K562 (cell line): ENCODE measurements at regions not wholly inside any gene's neighbourhood (a gene's known extent, or its start where the extent isn't known, plus 50 kb on each side); places are given as distances from the start of the nearest gene placed in this dataset.

Source experiments
- ATF4 ChIP-seq: fragments of 450-650 bp; formaldehyde crosslinking; IDR thresholded peaks from 2 replicates; pipeline ENCODE4 v1.4.0; 2022; ENCODE audit warnings: mild to moderate bottlenecking, moderate library complexity
- CBX3 ChIP-seq, 2 experiments: IDR thresholded peaks; 1 replicate in 1 of 2; 2 replicates in 1 of 2; pipeline ENCODE4 v1.6.1; 2012; ENCODE audit warnings: inconsistent platforms in 2 of 2, low read length in 2 of 2, borderline replicate concordance in 1 of 2, control low read depth in 1 of 2
- CC2D1A ChIP-seq: fragments of 450-650 bp; IDR thresholded peaks from 2 replicates; pipeline ENCODE4 v1.6.1; 2017; ENCODE audit warnings: mild to moderate bottlenecking
- DACH1 ChIP-seq: fragments of 450-650 bp; IDR thresholded peaks from 2 replicates; pipeline ENCODE4 v1.6.1; 2018; ENCODE audit not compliant: partially characterized antibody
- NFATC3 ChIP-seq: fragments of 450-650 bp; IDR thresholded peaks from 2 replicates; pipeline ENCODE4 v1.6.1; 2017; ENCODE audit warnings: mild to moderate bottlenecking
- POLR2H ChIP-seq: IDR thresholded peaks from 2 replicates; pipeline ENCODE4 v1.6.1; 2016; ENCODE audit warnings: missing genetic modification characterization, low read depth, mild to moderate bottlenecking, control low read depth, missing compliant biosample characterization, moderate library complexity
- PTTG1 ChIP-seq: fragments of 450-650 bp; IDR thresholded peaks from 2 replicates; pipeline ENCODE4 v1.6.1; 2016; ENCODE audit warnings: low read depth, mild to moderate bottlenecking, missing genetic modification characterization, missing compliant biosample characterization
- RFX7 ChIP-seq: fragments of 250-450 bp; sonication (Bioruptor Pico); IDR thresholded peaks from 2 replicates; pipeline ENCODE4 v1.5.1; 2021; ENCODE audit warnings: mild to moderate bottlenecking
- SRSF3 ChIP-seq: fragments of 200-400 bp; formaldehyde crosslinking; IDR thresholded peaks from 2 replicates; pipeline ENCODE4 v1.6.1; 2016; ENCODE audit warnings: mild to moderate bottlenecking, low read length, moderate library complexity; ENCODE audit not compliant: insufficient read depth
- TARDBP ChIP-seq: fragments of 450-650 bp; IDR thresholded peaks from 2 replicates; pipeline ENCODE4 v1.6.1; 2016
- ZC3H11A ChIP-seq: IDR thresholded peaks from 2 replicates; pipeline ENCODE4 v1.6.1; 2012; ENCODE audit warnings: low read depth, low read length, improper control_type of control experiment
- ZNF24 ChIP-seq: fragments of 450-650 bp; IDR thresholded peaks from 2 replicates; pipeline ENCODE4 v1.6.1; 2016
- ZNF347 ChIP-seq: fragments of 450-650 bp; formaldehyde crosslinking; IDR thresholded peaks from 2 replicates; pipeline ENCODE4 v1.4.0; 2020; ENCODE audit warnings: low read depth, mild to moderate bottlenecking, moderate library complexity
- TF ChIP-seq, protein P1 (sequence below): fragments of 450-650 bp; IDR thresholded peaks from 2 replicates; pipeline ENCODE4 v1.6.1; 2016
- TF ChIP-seq, protein P2 (sequence below): fragments of 450-650 bp; IDR thresholded peaks from 2 replicates; pipeline ENCODE4 v1.6.1; 2016; ENCODE audit warnings: mild to moderate bottlenecking, moderate library complexity
- TF ChIP-seq, protein P3 (sequence below): sonication (generic); formaldehyde crosslinking; IDR thresholded peaks from 2 replicates; pipeline ENCODE4 v1.8.1; 2023; ENCODE audit warnings: mild to moderate bottlenecking, missing genetic modification reagents

- peak; percentile 21; the same call in 1 of the 2 replicates for TF ChIP-seq ATF4 (CRISPR knock-in tag)
- peak; percentile 55; the same call in 1 of the 2 replicates for TF ChIP-seq CC2D1A
- no peak for TF ChIP-seq NFATC3
- no peak for TF ChIP-seq ZNF24
- no peak for TF ChIP-seq ZNF347 (CRISPR knock-in tag)
- 0 out of 2 replicates have a peak, but pooled peaks have one; percentile 1 for TF ChIP-seq PTTG1 (tag)
- TF ChIP-seq TARDBP, result no peak
- TF ChIP-seq POLR2H (tag), result no peak
- no peak for TF ChIP-seq DACH1
- TF ChIP-seq, protein P1, sequence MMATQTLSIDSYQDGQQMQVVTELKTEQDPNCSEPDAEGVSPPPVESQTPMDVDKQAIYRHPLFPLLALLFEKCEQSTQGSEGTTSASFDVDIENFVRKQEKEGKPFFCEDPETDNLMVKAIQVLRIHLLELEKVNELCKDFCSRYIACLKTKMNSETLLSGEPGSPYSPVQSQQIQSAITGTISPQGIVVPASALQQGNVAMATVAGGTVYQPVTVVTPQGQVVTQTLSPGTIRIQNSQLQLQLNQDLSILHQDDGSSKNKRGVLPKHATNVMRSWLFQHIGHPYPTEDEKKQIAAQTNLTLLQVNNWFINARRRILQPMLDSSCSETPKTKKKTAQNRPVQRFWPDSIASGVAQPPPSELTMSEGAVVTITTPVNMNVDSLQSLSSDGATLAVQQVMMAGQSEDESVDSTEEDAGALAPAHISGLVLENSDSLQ, result 0 out of 2 replicates have a peak, but pooled peaks have one; percentile 43
- TF ChIP-seq, protein P2, sequence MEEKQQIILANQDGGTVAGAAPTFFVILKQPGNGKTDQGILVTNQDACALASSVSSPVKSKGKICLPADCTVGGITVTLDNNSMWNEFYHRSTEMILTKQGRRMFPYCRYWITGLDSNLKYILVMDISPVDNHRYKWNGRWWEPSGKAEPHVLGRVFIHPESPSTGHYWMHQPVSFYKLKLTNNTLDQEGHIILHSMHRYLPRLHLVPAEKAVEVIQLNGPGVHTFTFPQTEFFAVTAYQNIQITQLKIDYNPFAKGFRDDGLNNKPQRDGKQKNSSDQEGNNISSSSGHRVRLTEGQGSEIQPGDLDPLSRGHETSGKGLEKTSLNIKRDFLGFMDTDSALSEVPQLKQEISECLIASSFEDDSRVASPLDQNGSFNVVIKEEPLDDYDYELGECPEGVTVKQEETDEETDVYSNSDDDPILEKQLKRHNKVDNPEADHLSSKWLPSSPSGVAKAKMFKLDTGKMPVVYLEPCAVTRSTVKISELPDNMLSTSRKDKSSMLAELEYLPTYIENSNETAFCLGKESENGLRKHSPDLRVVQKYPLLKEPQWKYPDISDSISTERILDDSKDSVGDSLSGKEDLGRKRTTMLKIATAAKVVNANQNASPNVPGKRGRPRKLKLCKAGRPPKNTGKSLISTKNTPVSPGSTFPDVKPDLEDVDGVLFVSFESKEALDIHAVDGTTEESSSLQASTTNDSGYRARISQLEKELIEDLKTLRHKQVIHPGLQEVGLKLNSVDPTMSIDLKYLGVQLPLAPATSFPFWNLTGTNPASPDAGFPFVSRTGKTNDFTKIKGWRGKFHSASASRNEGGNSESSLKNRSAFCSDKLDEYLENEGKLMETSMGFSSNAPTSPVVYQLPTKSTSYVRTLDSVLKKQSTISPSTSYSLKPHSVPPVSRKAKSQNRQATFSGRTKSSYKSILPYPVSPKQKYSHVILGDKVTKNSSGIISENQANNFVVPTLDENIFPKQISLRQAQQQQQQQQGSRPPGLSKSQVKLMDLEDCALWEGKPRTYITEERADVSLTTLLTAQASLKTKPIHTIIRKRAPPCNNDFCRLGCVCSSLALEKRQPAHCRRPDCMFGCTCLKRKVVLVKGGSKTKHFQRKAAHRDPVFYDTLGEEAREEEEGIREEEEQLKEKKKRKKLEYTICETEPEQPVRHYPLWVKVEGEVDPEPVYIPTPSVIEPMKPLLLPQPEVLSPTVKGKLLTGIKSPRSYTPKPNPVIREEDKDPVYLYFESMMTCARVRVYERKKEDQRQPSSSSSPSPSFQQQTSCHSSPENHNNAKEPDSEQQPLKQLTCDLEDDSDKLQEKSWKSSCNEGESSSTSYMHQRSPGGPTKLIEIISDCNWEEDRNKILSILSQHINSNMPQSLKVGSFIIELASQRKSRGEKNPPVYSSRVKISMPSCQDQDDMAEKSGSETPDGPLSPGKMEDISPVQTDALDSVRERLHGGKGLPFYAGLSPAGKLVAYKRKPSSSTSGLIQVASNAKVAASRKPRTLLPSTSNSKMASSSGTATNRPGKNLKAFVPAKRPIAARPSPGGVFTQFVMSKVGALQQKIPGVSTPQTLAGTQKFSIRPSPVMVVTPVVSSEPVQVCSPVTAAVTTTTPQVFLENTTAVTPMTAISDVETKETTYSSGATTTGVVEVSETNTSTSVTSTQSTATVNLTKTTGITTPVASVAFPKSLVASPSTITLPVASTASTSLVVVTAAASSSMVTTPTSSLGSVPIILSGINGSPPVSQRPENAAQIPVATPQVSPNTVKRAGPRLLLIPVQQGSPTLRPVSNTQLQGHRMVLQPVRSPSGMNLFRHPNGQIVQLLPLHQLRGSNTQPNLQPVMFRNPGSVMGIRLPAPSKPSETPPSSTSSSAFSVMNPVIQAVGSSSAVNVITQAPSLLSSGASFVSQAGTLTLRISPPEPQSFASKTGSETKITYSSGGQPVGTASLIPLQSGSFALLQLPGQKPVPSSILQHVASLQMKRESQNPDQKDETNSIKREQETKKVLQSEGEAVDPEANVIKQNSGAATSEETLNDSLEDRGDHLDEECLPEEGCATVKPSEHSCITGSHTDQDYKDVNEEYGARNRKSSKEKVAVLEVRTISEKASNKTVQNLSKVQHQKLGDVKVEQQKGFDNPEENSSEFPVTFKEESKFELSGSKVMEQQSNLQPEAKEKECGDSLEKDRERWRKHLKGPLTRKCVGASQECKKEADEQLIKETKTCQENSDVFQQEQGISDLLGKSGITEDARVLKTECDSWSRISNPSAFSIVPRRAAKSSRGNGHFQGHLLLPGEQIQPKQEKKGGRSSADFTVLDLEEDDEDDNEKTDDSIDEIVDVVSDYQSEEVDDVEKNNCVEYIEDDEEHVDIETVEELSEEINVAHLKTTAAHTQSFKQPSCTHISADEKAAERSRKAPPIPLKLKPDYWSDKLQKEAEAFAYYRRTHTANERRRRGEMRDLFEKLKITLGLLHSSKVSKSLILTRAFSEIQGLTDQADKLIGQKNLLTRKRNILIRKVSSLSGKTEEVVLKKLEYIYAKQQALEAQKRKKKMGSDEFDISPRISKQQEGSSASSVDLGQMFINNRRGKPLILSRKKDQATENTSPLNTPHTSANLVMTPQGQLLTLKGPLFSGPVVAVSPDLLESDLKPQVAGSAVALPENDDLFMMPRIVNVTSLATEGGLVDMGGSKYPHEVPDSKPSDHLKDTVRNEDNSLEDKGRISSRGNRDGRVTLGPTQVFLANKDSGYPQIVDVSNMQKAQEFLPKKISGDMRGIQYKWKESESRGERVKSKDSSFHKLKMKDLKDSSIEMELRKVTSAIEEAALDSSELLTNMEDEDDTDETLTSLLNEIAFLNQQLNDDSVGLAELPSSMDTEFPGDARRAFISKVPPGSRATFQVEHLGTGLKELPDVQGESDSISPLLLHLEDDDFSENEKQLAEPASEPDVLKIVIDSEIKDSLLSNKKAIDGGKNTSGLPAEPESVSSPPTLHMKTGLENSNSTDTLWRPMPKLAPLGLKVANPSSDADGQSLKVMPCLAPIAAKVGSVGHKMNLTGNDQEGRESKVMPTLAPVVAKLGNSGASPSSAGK, result no peak
- no peak for TF ChIP-seq ZC3H11A
- TF ChIP-seq SRSF3, result no peak
- no peak for TF ChIP-seq RFX7 (CRISPR knock-in tag)
- TF ChIP-seq, protein P3, sequence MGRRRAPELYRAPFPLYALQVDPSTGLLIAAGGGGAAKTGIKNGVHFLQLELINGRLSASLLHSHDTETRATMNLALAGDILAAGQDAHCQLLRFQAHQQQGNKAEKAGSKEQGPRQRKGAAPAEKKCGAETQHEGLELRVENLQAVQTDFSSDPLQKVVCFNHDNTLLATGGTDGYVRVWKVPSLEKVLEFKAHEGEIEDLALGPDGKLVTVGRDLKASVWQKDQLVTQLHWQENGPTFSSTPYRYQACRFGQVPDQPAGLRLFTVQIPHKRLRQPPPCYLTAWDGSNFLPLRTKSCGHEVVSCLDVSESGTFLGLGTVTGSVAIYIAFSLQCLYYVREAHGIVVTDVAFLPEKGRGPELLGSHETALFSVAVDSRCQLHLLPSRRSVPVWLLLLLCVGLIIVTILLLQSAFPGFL (CRISPR knock-in tag), result no peak
- no peak for TF ChIP-seq CBX3 (IDR thresholded peaks at IDR 0.05; ENCODE audit: borderline replicate concordance in 1 of 2, low read length in 2 of 2)
Measured at GRCh38 chr7:106570948-106571418, 90.0 kb downstream of the CCDC71L start (continued).
